ENCODE measurements at regions not wholly inside any gene's neighbourhood (a gene's known extent, or its start where the extent isn't known, plus 50 kb on each side); places are given as distances from the start of the nearest gene placed in this dataset.

GRCh38 chr21:27695246-27695645 is 728.4 kb upstream of the ADAMTS5 start:
- TF ChIP-seq EZH2 (IDR thresholded peaks at IDR 0.05; ENCODE audit: insufficient read depth, poor library complexity, severe bottlenecking) (no peak), EZH2phosphoT487 (IDR thresholded peaks at IDR 0.05; ENCODE audit: insufficient read depth, low read depth) (no peak)

All from GM23248 (cell line).